Endodermal cell (in vitro differentiated cells): ENCODE measurements at regions not wholly inside any gene's neighbourhood (a gene's known extent, or its start where the extent isn't known, plus 50 kb on each side); places are given as distances from the start of the nearest gene placed in this dataset.

ENCODE experiments used
- DNase-seq: peaks from one replicate; pipeline ENCODE4 v3.0.0-alpha.2; 2017
- H3K27ac ChIP-seq: 2 replicates; pipeline ENCODE4 v1.5.1; 2013; ENCODE audit warnings: mild to moderate bottlenecking, low read depth, low read length, moderate library complexity
- H3K27me3 ChIP-seq: 2 replicates; pipeline ENCODE4 v1.6.1; 2013; ENCODE audit warnings: mild to moderate bottlenecking, low read length, moderate library complexity; ENCODE audit not compliant: insufficient read depth, control insufficient read depth, poor library complexity, severe bottlenecking
- H3K36me3 ChIP-seq: 2 replicates; pipeline ENCODE4 v1.7.0; 2013; ENCODE audit warnings: mild to moderate bottlenecking, low read length, moderate library complexity; ENCODE audit not compliant: control insufficient read depth, insufficient read depth
- H3K4me1 ChIP-seq: one replicate; pipeline ENCODE4 v1.7.0; 2013; ENCODE audit warnings: low read length; ENCODE audit not compliant: control insufficient read depth, insufficient read depth
- H3K4me3 ChIP-seq: 2 replicates; pipeline ENCODE4 v1.5.1; 2013; ENCODE audit warnings: mild to moderate bottlenecking, low read length, moderate library complexity
- H3K9ac ChIP-seq: 2 replicates; pipeline ENCODE4 v1.6.1; 2013; ENCODE audit warnings: mild to moderate bottlenecking, low read length, moderate library complexity; ENCODE audit not compliant: poor library complexity, severe bottlenecking; ENCODE audit errors: extremely low read depth
- H3K9me3 ChIP-seq: 2 replicates; pipeline ENCODE4 v1.6.1; 2013; ENCODE audit warnings: mild to moderate bottlenecking, low read length, moderate library complexity; ENCODE audit not compliant: control insufficient read depth
- H3K27ac Mint-ChIP-seq: 2 replicates; pipeline ENCODE4 v1.8.0; 2020; ENCODE audit warnings: mixed read lengths
- H3K27me3 Mint-ChIP-seq: 2 replicates; pipeline ENCODE4 v1.8.0; 2021; ENCODE audit warnings: mild to moderate bottlenecking, mixed read lengths; ENCODE audit not compliant: insufficient read depth
- H3K36me3 Mint-ChIP-seq: 2 replicates; pipeline ENCODE4 v1.8.0; 2020; ENCODE audit warnings: low read depth, mixed read lengths
- H3K4me1 Mint-ChIP-seq: 2 replicates; pipeline ENCODE4 v1.8.0; 2020; ENCODE audit warnings: mixed read lengths
- H3K4me3 Mint-ChIP-seq: 2 replicates; pipeline ENCODE4 v1.8.0; 2020; ENCODE audit warnings: mild to moderate bottlenecking, moderate library complexity, mixed read lengths
- H3K9me3 Mint-ChIP-seq: 2 replicates; pipeline ENCODE4 v1.8.0; 2020; ENCODE audit warnings: mild to moderate bottlenecking, mixed read lengths
- CTCF ChIP-seq: fragments of 200-600 bp; sonication (generic); conservative IDR thresholded peaks from 2 replicates; pipeline ENCODE4 v1.5.0; 2021; ENCODE audit warnings: antibody characterized with exemption, mild to moderate bottlenecking
- WGBS, 2 experiments: methylation state at CpG; one replicate each; pipeline versions ENCODE4 v1.1.5 to v1.1.7; 2013; ENCODE audit warnings: missing lambda C conversion rate in 2 of 2, mixed read lengths in 1 of 2; ENCODE audit not compliant: insufficient coverage in 1 of 2, insufficient read length in 1 of 2; 5-methylcytosine and 5-hydroxymethylcytosine counted together

DNA sequence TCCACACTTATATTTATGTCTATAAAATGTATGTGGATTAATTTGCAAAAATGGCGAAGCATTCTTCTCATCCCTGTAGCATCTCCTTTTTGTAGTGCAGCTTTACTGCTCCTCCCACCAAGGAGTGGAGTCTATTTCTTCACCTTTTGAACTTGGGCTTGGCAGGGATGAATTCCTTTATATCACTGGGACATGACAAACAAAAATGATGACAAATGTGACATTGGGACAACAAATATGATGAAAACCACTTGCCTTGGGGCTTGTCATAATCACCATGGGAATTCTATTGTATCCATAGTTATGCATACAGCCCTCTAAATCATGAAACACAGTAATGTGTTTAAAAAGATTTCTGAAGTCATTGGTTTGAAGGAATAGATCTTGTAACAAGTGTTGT is 155.0 kb downstream of the TNFSF18 start:
- TF ChIP-seq CTCF = no peak
- Histone ChIP-seq H3K9ac (no peak overlapping the region), H3K4me1 (peaks cover 16% of the 10 kb centered on the region), H3K27me3 (no peaks in the 10 kb centered on the region), H3K9me3 (no peaks in the 10 kb centered on the region), H3K36me3 (no peaks in the 10 kb centered on the region), H3K27ac (no peak overlapping the region), H3K4me3 (no peak overlapping the region)
- no peak for DNase-seq
- Mint-ChIP-seq H3K36me3 (no peaks in the 10 kb centered on the region), H3K4me3 (no peak overlapping the region), H3K9me3 (no peaks in the 10 kb centered on the region), H3K27me3 (no peaks in the 10 kb centered on the region), H3K4me1 (peaks cover 30% of the 10 kb centered on the region), H3K27ac (no peak overlapping the region)
- WGBS, 2 experiments = 92% methylated on average over 1 of the region's 1 CpG; no CpG with 5 or more reads in 1 of the 2 experiments

DNA sequence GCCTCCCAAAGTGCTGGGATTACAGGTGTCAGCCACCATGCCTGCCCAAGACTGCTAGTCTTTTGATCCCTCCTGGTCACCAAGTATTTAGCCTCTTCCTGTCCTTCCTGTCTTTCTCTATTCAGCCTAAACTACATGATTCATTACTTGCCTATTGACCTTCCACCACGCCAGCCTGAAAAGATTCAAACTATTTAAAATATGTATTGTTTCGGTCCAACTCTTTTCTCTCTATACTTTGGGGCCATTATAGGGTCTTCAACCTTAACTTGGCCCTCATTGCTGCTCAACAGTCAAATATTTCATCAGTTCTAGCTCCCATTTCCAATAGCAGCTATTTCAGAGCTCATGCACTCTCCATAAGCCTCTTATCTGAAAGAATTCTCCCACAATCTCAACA is 153.0 kb downstream of the TNFSF18 start:
- no peak overlapping the region for H3K4me3 ChIP-seq
- H3K4me3 Mint-ChIP-seq = no peak overlapping the region
- no peak for DNase-seq
- H3K27ac ChIP-seq = no peak overlapping the region
- H3K27me3 Mint-ChIP-seq = no peaks in the 10 kb centered on the region
- peaks cover 27% of the 10 kb centered on the region for H3K4me1 Mint-ChIP-seq
- H3K9me3 ChIP-seq = no peaks in the 10 kb centered on the region
- H3K36me3 ChIP-seq = no peaks in the 10 kb centered on the region
- no peaks in the 10 kb centered on the region for H3K9me3 Mint-ChIP-seq
- H3K36me3 Mint-ChIP-seq = no peaks in the 10 kb centered on the region
- H3K4me1 ChIP-seq = peaks cover 14% of the 10 kb centered on the region
- no peak overlapping the region for H3K9ac ChIP-seq
- TF ChIP-seq CTCF = no peak
- 86 to 99% methylated on average over 2 of the region's 2 CpGs for WGBS, 2 experiments
- no peak overlapping the region for H3K27ac Mint-ChIP-seq
- H3K27me3 ChIP-seq = no peaks in the 10 kb centered on the region

- Mint-ChIP-seq H3K27ac (no peak overlapping the region), H3K4me3 (no peak overlapping the region), H3K4me1 (peaks cover 18% of the 10 kb centered on the region), H3K36me3 (no peaks in the 10 kb centered on the region), H3K9me3 (no peaks in the 10 kb centered on the region), H3K27me3 (no peaks in the 10 kb centered on the region)
- Histone ChIP-seq H3K9me3 (no peaks in the 10 kb centered on the region), H3K36me3 (no peaks in the 10 kb centered on the region), H3K27ac (no peak overlapping the region), H3K4me3 (no peak overlapping the region), H3K9ac (no peak overlapping the region), H3K4me1 (peaks cover 6% of the 10 kb centered on the region), H3K27me3 (no peaks in the 10 kb centered on the region)
- DNase-seq = no peak
- TF ChIP-seq CTCF = no peak
- 90 to 100% methylated on average over 1 of the region's 3 CpGs for WGBS, 2 experiments
Measured at GRCh38 chr1:172898866-172899265, 151.9 kb downstream of the TNFSF18 start.
